ENCODE measurements at regions not wholly inside any gene's neighbourhood (a gene's known extent, or its start where the extent isn't known, plus 50 kb on each side); places are given as distances from the start of the nearest gene placed in this dataset.

DNA sequence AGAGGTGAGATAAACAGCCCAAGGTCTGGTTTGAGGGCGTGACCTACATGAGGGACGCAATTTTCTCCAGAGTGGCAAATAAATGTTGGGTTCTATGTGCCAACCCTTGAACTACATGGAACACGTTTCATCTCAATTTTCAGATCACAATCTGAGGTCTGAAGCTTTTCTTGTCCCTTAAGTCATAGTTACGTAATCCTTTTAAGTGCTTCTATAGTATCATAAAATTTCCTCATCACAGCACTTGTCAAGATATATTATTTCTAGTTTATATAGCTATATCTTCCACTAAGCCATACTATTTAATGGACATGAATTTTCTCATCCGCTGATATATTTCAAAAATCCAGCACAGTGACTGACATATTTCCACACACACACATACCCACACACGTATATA lies 53.1 kb upstream of the GRIN3A start:
- no peak for TF ChIP-seq EZH2 (IDR thresholded peaks at IDR 0.05)
- TF ChIP-seq, protein P1, sequence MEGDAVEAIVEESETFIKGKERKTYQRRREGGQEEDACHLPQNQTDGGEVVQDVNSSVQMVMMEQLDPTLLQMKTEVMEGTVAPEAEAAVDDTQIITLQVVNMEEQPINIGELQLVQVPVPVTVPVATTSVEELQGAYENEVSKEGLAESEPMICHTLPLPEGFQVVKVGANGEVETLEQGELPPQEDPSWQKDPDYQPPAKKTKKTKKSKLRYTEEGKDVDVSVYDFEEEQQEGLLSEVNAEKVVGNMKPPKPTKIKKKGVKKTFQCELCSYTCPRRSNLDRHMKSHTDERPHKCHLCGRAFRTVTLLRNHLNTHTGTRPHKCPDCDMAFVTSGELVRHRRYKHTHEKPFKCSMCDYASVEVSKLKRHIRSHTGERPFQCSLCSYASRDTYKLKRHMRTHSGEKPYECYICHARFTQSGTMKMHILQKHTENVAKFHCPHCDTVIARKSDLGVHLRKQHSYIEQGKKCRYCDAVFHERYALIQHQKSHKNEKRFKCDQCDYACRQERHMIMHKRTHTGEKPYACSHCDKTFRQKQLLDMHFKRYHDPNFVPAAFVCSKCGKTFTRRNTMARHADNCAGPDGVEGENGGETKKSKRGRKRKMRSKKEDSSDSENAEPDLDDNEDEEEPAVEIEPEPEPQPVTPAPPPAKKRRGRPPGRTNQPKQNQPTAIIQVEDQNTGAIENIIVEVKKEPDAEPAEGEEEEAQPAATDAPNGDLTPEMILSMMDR (IDR thresholded peaks at IDR 0.05) = no peak

All from neural progenitor cell (in vitro differentiated cells).